ENCODE measurements at regions not wholly inside any gene's neighbourhood (a gene's known extent, or its start where the extent isn't known, plus 50 kb on each side); places are given as distances from the start of the nearest gene placed in this dataset.

GRCh38 chr21:27578741-27579265, 611.9 kb upstream of the ADAMTS5 start:
- TF ChIP-seq SUZ12 (IDR thresholded peaks at IDR 0.05) (no peak), CTBP1 (IDR thresholded peaks at IDR 0.05; ENCODE audit: borderline replicate concordance) (no peak)

Measured in HEK293T (cell line).